PC-9 (cell line): ENCODE measurements at regions not wholly inside any gene's neighbourhood (a gene's known extent, or its start where the extent isn't known, plus 50 kb on each side); places are given as distances from the start of the nearest gene placed in this dataset.

Experiments used
- BruUV-seq: library from RNA; stranded (reverse); fragments of 400-500 nt; replicated peaks from 2 replicates; lab custom pipeline; 2021; lab: Mats Ljungman, UMichigan
- CTCF ChIA-PET: fragments of 300-600 bp; sonication (Branson Sonifier 250); formaldehyde crosslinking; loops from one replicate; lab custom pipeline; 2022; ENCODE audit warnings: antibody characterized with exemption; lab: Charles Lee
- POLR2A ChIA-PET: fragments of 300-600 bp; sonication (Branson Sonifier 250); formaldehyde crosslinking; loops from one replicate; lab custom pipeline; 2022; ENCODE audit warnings: antibody characterized with exemption; ENCODE audit not compliant: unreplicated experiment; lab: Charles Lee
- DNase-seq, 2 experiments: peaks; one replicate each; pipeline versions ENCODE4 v3.0.0 to v3.0.0-alpha.2; 2015 to 2022; ENCODE audit warnings: mixed read lengths in 1 of 2
- H2AFZ ChIP-seq: fragments of 200-600 bp; sonication (generic); 2 replicates; pipeline ENCODE4 v1.8.1; 2017; ENCODE audit warnings: antibody characterized with exemption
- H3F3A ChIP-seq: fragments of 200-600 bp; sonication (generic); 2 replicates; pipeline ENCODE4 v1.8.1; 2017; ENCODE audit warnings: antibody characterized with exemption, mild to moderate bottlenecking, low read depth; ENCODE audit not compliant: insufficient read depth
- H3K27ac ChIP-seq: fragments of 200-600 bp; sonication (generic); 2 replicates; pipeline ENCODE4 v1.6.1; 2016; ENCODE audit warnings: mixed run types
- H3K27me3 ChIP-seq: fragments of 200-600 bp; sonication (generic); 2 replicates; pipeline ENCODE4 v1.6.1; 2016; ENCODE audit warnings: low read depth, mixed run types; ENCODE audit not compliant: insufficient read depth
- H3K36me3 ChIP-seq: fragments of 200-600 bp; sonication (generic); 2 replicates; pipeline ENCODE4 v1.6.1; 2016; ENCODE audit warnings: low read depth, mixed run types
- H3K4me1 ChIP-seq: fragments of 200-600 bp; sonication (generic); replicated peaks from 2 replicates; pipeline ENCODE4 v1.6.1; 2016; ENCODE audit warnings: mixed run types; ENCODE audit not compliant: insufficient read depth
- H3K4me2 ChIP-seq: fragments of 200-600 bp; sonication (generic); 2 replicates; pipeline ENCODE4 v1.6.1; 2017; ENCODE audit warnings: mixed run types
- H3K4me3 ChIP-seq: fragments of 200-600 bp; sonication (generic); 2 replicates; pipeline ENCODE4 v1.6.1; 2016; ENCODE audit warnings: mixed run types
- H3K79me2 ChIP-seq: fragments of 200-600 bp; sonication (generic); 2 replicates; pipeline ENCODE4 v1.6.1; 2017; ENCODE audit warnings: low read depth, mixed run types
- H3K9me2 ChIP-seq: fragments of 200-600 bp; sonication (generic); 2 replicates; pipeline ENCODE4 v1.8.1; 2017; ENCODE audit warnings: mild to moderate bottlenecking; ENCODE audit not compliant: insufficient read depth
- H3K9me3 ChIP-seq: fragments of 200-600 bp; sonication (generic); 2 replicates; pipeline ENCODE4 v1.8.1; 2016; ENCODE audit warnings: low read depth; ENCODE audit not compliant: insufficient read depth
- H4K20me1 ChIP-seq: fragments of 200-600 bp; sonication (generic); 2 replicates; pipeline ENCODE4 v1.8.1; 2017; ENCODE audit not compliant: insufficient read depth
- CTCF ChIP-seq: fragments of 200-600 bp; sonication (generic); conservative IDR thresholded peaks from 2 replicates; pipeline ENCODE4 v1.6.1; 2017; ENCODE audit warnings: mixed run types, antibody characterized with exemption, mild to moderate bottlenecking, moderate library complexity
- EZH2 ChIP-seq: fragments of 200-600 bp; sonication (generic); IDR thresholded peaks from 2 replicates; pipeline ENCODE4 v1.8.0; 2017; ENCODE audit warnings: antibody characterized with exemption, low read depth
- intact Hi-C: fragments of 100-400 bp; cut with micrococcal nuclease; formaldehyde crosslinking; loops from one replicate; pipeline ENCODE4 v1.10.0; 2022; ENCODE audit not compliant: unreplicated experiment

- Histone ChIP-seq H3K9me2 (no peaks in the 10 kb centered on the region; the same call in 1 of the 2 replicates), H3K4me2 (no peak overlapping the region), H3K27ac (no peak overlapping the region), H3K79me2 (no peaks in the 10 kb centered on the region), H3F3A (no peaks in the 10 kb centered on the region), H3K4me1 (no peaks in the 10 kb centered on the region), H3K36me3 (no peaks in the 10 kb centered on the region), H3K4me3 (no peak overlapping the region), H2AFZ (no peak overlapping the region), H3K9me3 (no peaks in the 10 kb centered on the region), H4K20me1 (0 out of 2 replicates have a peak, but pooled peaks cover 3% of the 10 kb centered on the region), H3K27me3 (no peaks in the 10 kb centered on the region)
- intact Hi-C loops: loop anchor here (2.0 to 10.0 kb wide), 2 partner anchors 92 to 160 kb away; no protein-coding TSS in a partner anchor
- peak in 1 of 2 experiments; percentile 11 for DNase-seq
- CTCF ChIA-PET: no interaction called here
- POLR2A ChIA-PET: no interaction called here
- BruUV-seq: no TSS peak
- TF ChIP-seq CTCF (no peak), EZH2 (no peak)
Observed at GRCh38 chr9:79026316-79026715, 545.4 kb upstream of the TLE4 start.

- CTCF ChIA-PET: no interaction called here
- intact Hi-C loops: loop anchor here (10.0 kb wide), 1 partner anchor 93 kb away; no protein-coding TSS in a partner anchor
- no peaks in the 10 kb centered on the region for H3K4me1 ChIP-seq
- no TSS peak for BruUV-seq
- H3K27ac ChIP-seq: no peak overlapping the region
- H3K27me3 ChIP-seq: no peaks in the 10 kb centered on the region
- H3K9me2 ChIP-seq: no peaks in the 10 kb centered on the region; the same call in 1 of the 2 replicates
- no peaks in the 10 kb centered on the region for H3K9me3 ChIP-seq
- DNase-seq: no peak
- H2AFZ ChIP-seq: no peak overlapping the region
- POLR2A ChIA-PET: interaction anchor here (0.7 kb wide), 1 partner anchor 75 kb away, joined by 3 read pairs; no protein-coding TSS in a partner anchor
- H3K36me3 ChIP-seq: no peaks in the 10 kb centered on the region
- H4K20me1 ChIP-seq: 0 out of 2 replicates have a peak, but pooled peaks cover 3% of the 10 kb centered on the region
- H3K79me2 ChIP-seq: no peaks in the 10 kb centered on the region
- H3F3A ChIP-seq: no peaks in the 10 kb centered on the region
- no peak for TF ChIP-seq CTCF
- TF ChIP-seq EZH2: no peak
- no peak overlapping the region for H3K4me3 ChIP-seq
- no peak overlapping the region for H3K4me2 ChIP-seq
Observed at GRCh38 chr9:79028101-79028500, 543.7 kb upstream of the TLE4 start.

DNA sequence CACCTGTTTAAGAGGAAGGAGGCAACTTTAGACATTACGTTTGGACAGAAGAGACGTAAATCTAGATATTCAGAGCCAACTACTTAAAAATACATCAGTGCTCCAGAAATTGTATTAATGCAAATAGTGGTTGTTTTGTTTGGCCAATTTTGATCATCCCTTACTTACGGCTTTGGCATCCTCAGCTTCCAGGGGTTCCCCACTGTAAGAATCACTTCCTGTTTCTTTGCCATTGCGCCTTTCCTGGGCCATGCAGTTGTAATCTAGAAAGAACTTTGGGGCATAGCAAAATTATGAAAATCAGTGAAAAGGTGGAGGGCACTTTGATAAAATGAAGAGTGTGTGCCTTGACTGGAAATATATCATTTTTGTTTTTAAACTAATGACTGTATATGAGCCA lies 537.2 kb upstream of the TLE4 start:
- Histone ChIP-seq H3K27ac (no peak overlapping the region), H3K36me3 (no peaks in the 10 kb centered on the region), H3K4me2 (no peak overlapping the region), H3F3A (no peaks in the 10 kb centered on the region), H3K9me2 (no peaks in the 10 kb centered on the region; the same call in 1 of the 2 replicates), H4K20me1 (no peaks in the 10 kb centered on the region), H3K4me3 (no peak overlapping the region), H3K27me3 (no peaks in the 10 kb centered on the region), H3K79me2 (no peaks in the 10 kb centered on the region), H3K9me3 (no peaks in the 10 kb centered on the region), H3K4me1 (no peaks in the 10 kb centered on the region), H2AFZ (no peak overlapping the region)
- ChIA-PET POLR2A (no interaction called here), CTCF (interaction anchor here (0.7 kb wide), 1 partner anchor 152 kb away, joined by 3 read pairs; no protein-coding TSS in a partner anchor)
- DNase-seq: no peak
- intact Hi-C loops: no loop called here
- TF ChIP-seq CTCF (no peak), EZH2 (no peak)
- no TSS peak for BruUV-seq
